Peyer's patch (tissue), 4 donors: ENCODE measurements at regions not wholly inside any gene's neighbourhood (a gene's known extent, or its start where the extent isn't known, plus 50 kb on each side); places are given as distances from the start of the nearest gene placed in this dataset.

ENCODE experiments used
- DNase-seq, 3 donors: peaks; one replicate each; pipeline ENCODE4 v3.0.0-alpha.2; 2017 to 2019
- H3K27ac ChIP-seq, 4 donors: fragments of 200-600 bp; sonication (generic); one replicate each; pipeline ENCODE4 v1.5.1; 2016 to 2019
- H3K27me3 ChIP-seq, 2 donors: fragments of 200-600 bp; sonication (generic); one replicate each; pipeline ENCODE4 v1.5.1; 2019
- H3K36me3 ChIP-seq, 3 donors: fragments of 200-600 bp; sonication (generic); one replicate each; pipeline ENCODE4 v1.5.1; 2016 to 2019
- H3K4me1 ChIP-seq, 4 donors: fragments of 200-600 bp; sonication (generic); one replicate each; pipeline ENCODE4 v1.5.1; 2016 to 2019
- H3K4me3 ChIP-seq, 4 donors: fragments of 200-600 bp; sonication (generic); 1 replicate in 3 of 4; 2 replicates in 1 of 4; pipeline ENCODE4 v1.5.1; 2016 to 2019; ENCODE audit warnings: mild to moderate bottlenecking in 1 of 4
- H3K9me3 ChIP-seq, 4 donors: fragments of 200-600 bp; sonication (generic); one replicate each; pipeline ENCODE4 v1.5.1; 2016 to 2019; ENCODE audit warnings: mild to moderate bottlenecking in 1 of 4
- POLR2A ChIP-seq, 2 donors: fragments of 450-650 bp; IDR thresholded peaks; one replicate each; pipeline ENCODE4 v1.5.1; 2017; ENCODE audit warnings: antibody characterized with exemption in 2 of 2, mild to moderate bottlenecking in 2 of 2, moderate library complexity in 2 of 2
- TF ChIP-seq, protein P1 (sequence below), 6 experiments: fragments of 450-650 bp in 4 of 6; fragments of 200-600 bp in 2 of 6; sonication (generic) in 1 of 6; IDR thresholded peaks; one replicate each; pipeline ENCODE4 v1.5.1; 2017 to 2019; ENCODE audit warnings: antibody characterized with exemption in 6 of 6, mild to moderate bottlenecking in 3 of 6, moderate library complexity in 1 of 6

DNA sequence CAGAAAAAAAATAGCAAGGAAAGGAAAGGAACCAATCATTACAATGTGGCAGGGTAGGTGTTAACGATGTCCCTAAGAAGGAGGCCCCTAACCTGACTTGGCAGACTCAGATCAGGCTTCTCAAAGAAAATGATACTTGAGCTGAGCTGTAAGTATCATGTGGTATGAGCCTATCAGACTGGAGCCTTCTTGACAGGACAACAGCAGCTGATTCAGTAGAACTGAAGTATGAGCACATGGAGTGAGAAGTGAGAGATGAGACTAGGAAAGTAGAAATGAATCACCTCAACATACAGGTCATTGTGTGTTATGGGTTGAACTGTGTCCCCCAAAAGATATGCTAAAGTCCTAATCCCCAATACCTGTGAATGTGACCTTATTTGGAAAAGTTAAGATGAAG lies 66.3 kb downstream of the MTERF1 start:
- no peak for DNase-seq
- no peak overlapping the region for H3K27ac ChIP-seq
- no peak for TF ChIP-seq POLR2A (IDR thresholded peaks at IDR 0.05)
- TF ChIP-seq, protein P1, sequence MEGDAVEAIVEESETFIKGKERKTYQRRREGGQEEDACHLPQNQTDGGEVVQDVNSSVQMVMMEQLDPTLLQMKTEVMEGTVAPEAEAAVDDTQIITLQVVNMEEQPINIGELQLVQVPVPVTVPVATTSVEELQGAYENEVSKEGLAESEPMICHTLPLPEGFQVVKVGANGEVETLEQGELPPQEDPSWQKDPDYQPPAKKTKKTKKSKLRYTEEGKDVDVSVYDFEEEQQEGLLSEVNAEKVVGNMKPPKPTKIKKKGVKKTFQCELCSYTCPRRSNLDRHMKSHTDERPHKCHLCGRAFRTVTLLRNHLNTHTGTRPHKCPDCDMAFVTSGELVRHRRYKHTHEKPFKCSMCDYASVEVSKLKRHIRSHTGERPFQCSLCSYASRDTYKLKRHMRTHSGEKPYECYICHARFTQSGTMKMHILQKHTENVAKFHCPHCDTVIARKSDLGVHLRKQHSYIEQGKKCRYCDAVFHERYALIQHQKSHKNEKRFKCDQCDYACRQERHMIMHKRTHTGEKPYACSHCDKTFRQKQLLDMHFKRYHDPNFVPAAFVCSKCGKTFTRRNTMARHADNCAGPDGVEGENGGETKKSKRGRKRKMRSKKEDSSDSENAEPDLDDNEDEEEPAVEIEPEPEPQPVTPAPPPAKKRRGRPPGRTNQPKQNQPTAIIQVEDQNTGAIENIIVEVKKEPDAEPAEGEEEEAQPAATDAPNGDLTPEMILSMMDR (IDR thresholded peaks at IDR 0.05): no peak
- no peak overlapping the region for H3K4me3 ChIP-seq
- no peaks in the 10 kb centered on the region for H3K4me1 ChIP-seq
- no peaks in the 10 kb centered on the region for H3K9me3 ChIP-seq
- no peaks in the 10 kb centered on the region for H3K36me3 ChIP-seq
- no peaks in the 10 kb centered on the region for H3K27me3 ChIP-seq
